Astrocyte of the spinal cord (primary cell): ENCODE measurements at regions not wholly inside any gene's neighbourhood (a gene's known extent, or its start where the extent isn't known, plus 50 kb on each side); places are given as distances from the start of the nearest gene placed in this dataset.

Experiments used
- DNase-seq: peaks from one replicate; pipeline ENCODE4 v3.0.0; 2011; ENCODE audit warnings: low read depth, low spot score
- H3K4me3 ChIP-seq: 2 replicates; pipeline ENCODE4 v1.5.1; 2011; ENCODE audit warnings: low read depth, mild to moderate bottlenecking, low read length, moderate library complexity
- CTCF ChIP-seq: IDR thresholded peaks from 2 replicates; pipeline ENCODE4 v1.5.1; 2012; ENCODE audit warnings: low read depth, mild to moderate bottlenecking, low read length, inconsistent platforms
- in situ Hi-C: cut with HindIII; loops from 2 replicates; pipeline ENCODE4 v1.10.0; 2017; ENCODE audit warnings: low sequenced_read_pairs

- no peak for TF ChIP-seq CTCF
- DNase-seq: no peak
- H3K4me3 ChIP-seq: no peak overlapping the region
- in situ Hi-C loops: no loop called here
Observed at GRCh38 chr9:113775749-113776148, 100.4 kb upstream of the ZNF618 start.

DNA sequence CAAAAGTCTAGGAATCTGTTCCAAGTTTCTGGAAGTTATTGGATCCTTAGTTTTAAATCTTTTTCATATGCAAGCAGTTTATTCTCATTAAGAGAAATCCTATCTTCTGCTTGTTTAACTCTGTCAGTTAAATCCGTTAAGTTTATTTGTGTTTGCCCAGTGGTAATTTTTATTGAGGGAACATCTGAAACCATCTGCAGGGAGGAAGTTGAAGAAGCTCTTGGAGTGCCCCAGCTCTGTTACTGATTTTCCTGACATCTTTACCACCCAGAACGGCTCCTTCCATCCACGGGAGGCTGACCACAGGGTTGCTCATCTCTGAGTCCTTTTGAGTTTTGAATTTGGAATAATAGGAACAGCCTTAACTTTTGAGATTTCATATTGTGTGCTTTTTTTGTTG is 99.9 kb upstream of the ZNF618 start:
- no peak for DNase-seq
- H3K4me3 ChIP-seq: no peak overlapping the region
- in situ Hi-C loops: no loop called here

GRCh38 chr9:113781381-113781780 is 94.7 kb upstream of the ZNF618 start:
- no peak for DNase-seq
- no peak for TF ChIP-seq CTCF
- no peak overlapping the region for H3K4me3 ChIP-seq
- in situ Hi-C loops: no loop called here

More for the DNA sequence above, 99.9 kb upstream of the ZNF618 start:
- TF ChIP-seq CTCF: no peak

- in situ Hi-C loops: no loop called here
- no peak for TF ChIP-seq CTCF
- DNase-seq: no peak
- no peak overlapping the region for H3K4me3 ChIP-seq
Observed at GRCh38 chr9:113781896-113782295, 94.2 kb upstream of the ZNF618 start.

DNA sequence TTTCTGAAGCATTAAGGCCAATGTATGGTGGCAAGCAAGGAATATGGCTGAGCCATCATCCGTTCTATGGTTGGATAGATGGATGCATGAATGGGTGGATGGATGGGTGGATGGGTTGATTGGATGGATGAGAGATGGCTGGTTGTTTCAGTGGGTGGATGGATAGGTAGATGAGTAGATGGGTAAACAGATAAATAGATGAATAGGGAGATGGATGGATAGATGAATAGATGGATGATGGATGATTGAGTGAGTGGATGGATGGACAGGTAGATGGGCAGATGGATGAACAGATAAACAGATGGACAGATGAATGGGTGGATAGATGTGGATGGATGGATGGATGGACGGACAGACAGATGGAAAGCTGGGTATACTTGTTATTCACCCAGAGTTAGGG is 92.6 kb upstream of the ZNF618 start:
- no peak overlapping the region for H3K4me3 ChIP-seq
- TF ChIP-seq CTCF: no peak
- in situ Hi-C loops: no loop called here
- DNase-seq: no peak

- in situ Hi-C loops: no loop called here
- DNase-seq: no peak
- no peak overlapping the region for H3K4me3 ChIP-seq
- no peak for TF ChIP-seq CTCF
Observed at GRCh38 chr9:113785334-113785733, 90.8 kb upstream of the ZNF618 start.

- H3K4me3 ChIP-seq: no peak overlapping the region
- in situ Hi-C loops: no loop called here
- DNase-seq: no peak
- TF ChIP-seq CTCF: no peak
Observed at GRCh38 chr9:113786071-113786470, 90.0 kb upstream of the ZNF618 start.
